ENCODE measurements at regions not wholly inside any gene's neighbourhood (a gene's known extent, or its start where the extent isn't known, plus 50 kb on each side); places are given as distances from the start of the nearest gene placed in this dataset.

- Histone ChIP-seq H3K4me3 (replicated peaks in 1 of 3; ENCODE audit: insufficient read depth in 1 of 3, low read depth in 1 of 3, low read length in 3 of 3) (no peak overlapping the region), H3K27me3 (ENCODE audit: control insufficient read depth in 2 of 2, insufficient read depth in 2 of 2, low read length in 2 of 2) (no peaks in the 10 kb centered on the region), H2AFZ (ENCODE audit: low read depth, low read length) (no peak overlapping the region), H3K9me3 (replicated peaks; ENCODE audit: control insufficient read depth, insufficient read depth, low read length) (no peaks in the 10 kb centered on the region), H3K79me2 (ENCODE audit: control insufficient read depth, insufficient read depth, low read length) (no peaks in the 10 kb centered on the region), H4K20me1 (replicated peaks; ENCODE audit: control insufficient read depth, extremely low read depth, insufficient read depth, low read length) (no peaks in the 10 kb centered on the region), H3K9me1 (replicated peaks; ENCODE audit: control insufficient read depth, extremely low read depth, insufficient read depth, low read length) (no peaks in the 10 kb centered on the region), H3K9ac (replicated peaks; ENCODE audit: extremely low read depth, insufficient read depth, low read length) (no peak overlapping the region), H3K36me3 (ENCODE audit: control insufficient read depth in 2 of 2, extremely low read depth in 1 of 2, insufficient read depth in 2 of 2, low read length in 2 of 2) (no peaks in the 10 kb centered on the region), H3K27ac (ENCODE audit: insufficient read depth, low read depth, low read length) (no peak overlapping the region), H3K4me1 (ENCODE audit: control insufficient read depth, extremely low read depth, insufficient read depth, low read length) (no peaks in the 10 kb centered on the region), H3K4me2 (ENCODE audit: insufficient read depth, low read length) (no peak overlapping the region)
- BruUV-seq (replicated peaks), result no TSS peak
- intact Hi-C loops (cut with micrococcal nuclease) (no loop called here), dilution Hi-C loops (cut with MboI; ENCODE audit: extremely low pct_ligation_motif_present, low sequenced_read_pairs) (no loop called here)
- FAIRE-seq (no peak), DNase-seq (ENCODE audit: low read depth, low spot score) (no peak)
- no peak for TF ChIP-seq GATA2 (IDR thresholded peaks at IDR 0.05; ENCODE audit: insufficient read depth, insufficient read length, low read depth, low read length)
- no peak for TF ChIP-seq MAX (IDR thresholded peaks at IDR 0.05; ENCODE audit: insufficient read depth, insufficient read length)
- no peak for TF ChIP-seq JUN (IDR thresholded peaks at IDR 0.05; ENCODE audit: borderline replicate concordance, insufficient read depth, insufficient read length, low read depth)
- no peak for TF ChIP-seq POLR2A (IDR thresholded peaks at IDR 0.05; ENCODE audit: low read depth, low read length)
- TF ChIP-seq, protein P1, sequence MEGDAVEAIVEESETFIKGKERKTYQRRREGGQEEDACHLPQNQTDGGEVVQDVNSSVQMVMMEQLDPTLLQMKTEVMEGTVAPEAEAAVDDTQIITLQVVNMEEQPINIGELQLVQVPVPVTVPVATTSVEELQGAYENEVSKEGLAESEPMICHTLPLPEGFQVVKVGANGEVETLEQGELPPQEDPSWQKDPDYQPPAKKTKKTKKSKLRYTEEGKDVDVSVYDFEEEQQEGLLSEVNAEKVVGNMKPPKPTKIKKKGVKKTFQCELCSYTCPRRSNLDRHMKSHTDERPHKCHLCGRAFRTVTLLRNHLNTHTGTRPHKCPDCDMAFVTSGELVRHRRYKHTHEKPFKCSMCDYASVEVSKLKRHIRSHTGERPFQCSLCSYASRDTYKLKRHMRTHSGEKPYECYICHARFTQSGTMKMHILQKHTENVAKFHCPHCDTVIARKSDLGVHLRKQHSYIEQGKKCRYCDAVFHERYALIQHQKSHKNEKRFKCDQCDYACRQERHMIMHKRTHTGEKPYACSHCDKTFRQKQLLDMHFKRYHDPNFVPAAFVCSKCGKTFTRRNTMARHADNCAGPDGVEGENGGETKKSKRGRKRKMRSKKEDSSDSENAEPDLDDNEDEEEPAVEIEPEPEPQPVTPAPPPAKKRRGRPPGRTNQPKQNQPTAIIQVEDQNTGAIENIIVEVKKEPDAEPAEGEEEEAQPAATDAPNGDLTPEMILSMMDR (IDR thresholded peaks at IDR 0.05; ENCODE audit: extremely low read depth in 1 of 2, insufficient read depth in 1 of 2, low read depth in 1 of 2, low read length in 2 of 2), result no peak
- no peak for TF ChIP-seq MYC (IDR thresholded peaks at IDR 0.05; ENCODE audit: low read depth, low read length)
- no peak for TF ChIP-seq POLR2AphosphoS5 (IDR thresholded peaks at IDR 0.05; ENCODE audit: insufficient read depth, low read depth, low read length)
- no peak for TF ChIP-seq FOS (IDR thresholded peaks at IDR 0.05; ENCODE audit: borderline replicate concordance, insufficient read depth, low read length)
- no peak for TF ChIP-seq EZH2 (IDR thresholded peaks at IDR 0.05; ENCODE audit: borderline replicate concordance, low read depth, low read length, severe bottlenecking)
- POLR2A ChIA-PET, result no interaction called here
- CTCF ChIA-PET, result no interaction called here
Observed at GRCh38 chr14:34184126-34184525, 233.3 kb upstream of the EGLN3 start.

All from endothelial cell of umbilical vein (primary cell).